ENCODE measurements at regions not wholly inside any gene's neighbourhood (a gene's known extent, or its start where the extent isn't known, plus 50 kb on each side); places are given as distances from the start of the nearest gene placed in this dataset.
A peak's percentile ranks its signal among the peaks of the same experiment; 100 is the strongest.

GRCh38 chr4:38560768-38561558, 103.0 kb upstream of the KLF3 start:
- no peak for DNase-seq (ENCODE audit: low read depth in 2 of 2)

GRCh38 chr4:38562751-38563198, 101.2 kb upstream of the KLF3 start:
- DNase-seq (ENCODE audit: low read depth in 2 of 2), result no peak

- no peak for DNase-seq (ENCODE audit: low read depth in 2 of 2)
Observed at GRCh38 chr4:38563707-38564495, 100.1 kb upstream of the KLF3 start.

GRCh38 chr4:38565271-38566199, 98.5 kb upstream of the KLF3 start:
- DNase-seq (ENCODE audit: low read depth in 2 of 2), result peak; percentile 45 to 46

GRCh38 chr4:38566806-38567398, 97.1 kb upstream of the KLF3 start:
- no peak for DNase-seq (ENCODE audit: low read depth in 2 of 2)

GRCh38 chr4:38567457-38567856, 96.5 kb upstream of the KLF3 start:
- no peak for DNase-seq (ENCODE audit: low read depth in 2 of 2)

- DNase-seq (ENCODE audit: low read depth in 2 of 2), result no peak
Observed at GRCh38 chr4:38568768-38569167, 95.2 kb upstream of the KLF3 start.

GRCh38 chr4:38570647-38571276, 93.2 kb upstream of the KLF3 start:
- DNase-seq (ENCODE audit: low read depth in 2 of 2), result no peak

GRCh38 chr4:38572793-38573192, 91.2 kb upstream of the KLF3 start:
- DNase-seq (ENCODE audit: low read depth in 2 of 2), result no peak

GRCh38 chr4:38574559-38575333, 89.3 kb upstream of the KLF3 start:
- DNase-seq (ENCODE audit: low read depth in 2 of 2), result no peak

- DNase-seq (ENCODE audit: low read depth in 2 of 2), result no peak
Observed at GRCh38 chr4:38576767-38577166, 87.2 kb upstream of the KLF3 start.

GRCh38 chr4:38577462-38577861, 86.5 kb upstream of the KLF3 start:
- DNase-seq (ENCODE audit: low read depth in 2 of 2), result no peak

GRCh38 chr4:38581426-38582106, 82.4 kb upstream of the KLF3 start:
- no peak for DNase-seq (ENCODE audit: low read depth in 2 of 2)

- DNase-seq (ENCODE audit: low read depth in 2 of 2), result no peak
Observed at GRCh38 chr4:38582445-38582844, 81.6 kb upstream of the KLF3 start.

GRCh38 chr4:38582889-38583470, 81.0 kb upstream of the KLF3 start:
- no peak for DNase-seq (ENCODE audit: low read depth in 2 of 2)

- DNase-seq (ENCODE audit: low read depth in 2 of 2), result no peak
Observed at GRCh38 chr4:38585871-38586270, 78.1 kb upstream of the KLF3 start.

GRCh38 chr4:38587106-38587505, 76.9 kb upstream of the KLF3 start:
- DNase-seq (ENCODE audit: low read depth in 2 of 2), result no peak

- no peak for DNase-seq (ENCODE audit: low read depth in 2 of 2)
Observed at GRCh38 chr4:38590046-38590445, 74.0 kb upstream of the KLF3 start.

- DNase-seq (ENCODE audit: low read depth in 2 of 2), result no peak
Observed at GRCh38 chr4:38591617-38592337, 72.2 kb upstream of the KLF3 start.

Measured in fibroblast of skin of left quadriceps (primary cell).